ENCODE measurements at regions not wholly inside any gene's neighbourhood (a gene's known extent, or its start where the extent isn't known, plus 50 kb on each side); places are given as distances from the start of the nearest gene placed in this dataset.

GRCh38 chr18:24560511-24560981, 100.1 kb downstream of the HRH4 start:
- TF ChIP-seq CTCF (IDR thresholded peaks at IDR 0.05; ENCODE audit: insufficient read depth, low read length, poor library complexity, severe bottlenecking) = no peak
- no peak for TF ChIP-seq EZH2phosphoT487 (conservative IDR thresholded peaks at IDR 0.05; ENCODE audit: low read length)
